Prostate gland (tissue), 2 donors: ENCODE measurements at regions not wholly inside any gene's neighbourhood (a gene's known extent, or its start where the extent isn't known, plus 50 kb on each side); places are given as distances from the start of the nearest gene placed in this dataset.

Experiments
- CTCF ChIP-seq, 4 experiments: fragments of 200-600 bp in 2 of 4; fragments of 450-650 bp in 2 of 4; sonication (generic) in 2 of 4; IDR thresholded peaks; 1 replicate in 3 of 4; 2 replicates in 1 of 4; pipeline ENCODE4 v1.5.1; 2016 to 2019; ENCODE audit warnings: antibody characterized with exemption in 4 of 4, mild to moderate bottlenecking in 2 of 4, moderate library complexity in 2 of 4
- POLR2A ChIP-seq: fragments of 450-650 bp; IDR thresholded peaks from one replicate; pipeline ENCODE4 v1.6.1; 2016; ENCODE audit warnings: antibody characterized with exemption, mild to moderate bottlenecking
- POLR2AphosphoS5 ChIP-seq: sonication (generic); formaldehyde crosslinking; IDR thresholded peaks from one replicate; pipeline ENCODE4 v1.6.1; 2017; ENCODE audit warnings: antibody characterized with exemption

- TF ChIP-seq CTCF (IDR thresholded peaks at IDR 0.05) (no peak), POLR2A (no peak), POLR2AphosphoS5 (no peak)
Observed at GRCh38 chr5:25701936-25702335, 1057.2 kb upstream of the CDH10 start.
